DOHH2 (cell line): ENCODE measurements at regions not wholly inside any gene's neighbourhood (a gene's known extent, or its start where the extent isn't known, plus 50 kb on each side); places are given as distances from the start of the nearest gene placed in this dataset.
"Not testable (repeated sequence)": the region's sequence is repeated elsewhere in the genome, so short reads cannot be mapped to it uniquely, and the experiment has no call there.

Experiments
- EZH2phosphoT487 ChIP-seq: fragments of 200-600 bp; sonication (generic); IDR thresholded peaks from 2 replicates; pipeline ENCODE4 v1.6.1; 2017; ENCODE audit warnings: borderline replicate concordance, mild to moderate bottlenecking, antibody characterized with exemption, low read length, moderate library complexity, mixed read lengths
- TF ChIP-seq, protein P1 (sequence below): fragments of 200-600 bp; sonication (generic); IDR thresholded peaks from one replicate; pipeline ENCODE4 v1.5.1; 2014; ENCODE audit warnings: antibody characterized with exemption, mild to moderate bottlenecking, low read depth, low read length; ENCODE audit not compliant: poor library complexity, severe bottlenecking

DNA sequence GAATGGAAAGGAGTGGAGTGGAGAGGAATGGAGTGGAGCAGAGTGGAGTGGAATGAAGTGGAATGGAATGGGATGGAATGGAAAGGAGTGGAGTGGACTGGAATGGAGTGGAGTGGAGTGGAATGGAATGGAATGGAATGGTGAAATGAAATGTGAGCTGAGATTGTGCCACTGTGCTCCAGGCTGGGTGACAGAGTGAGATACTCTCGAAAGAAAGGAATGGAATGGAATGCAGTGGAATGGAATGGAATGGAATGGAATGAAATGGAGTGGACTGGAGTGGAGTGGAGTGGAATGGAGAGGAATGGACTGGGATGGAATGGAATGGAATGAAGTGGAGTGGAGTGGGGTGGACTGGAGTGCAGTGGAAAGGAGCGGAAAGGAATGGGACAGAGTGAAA, 605.2 kb downstream of the TP53TG3F start:
- TF ChIP-seq, protein P1, sequence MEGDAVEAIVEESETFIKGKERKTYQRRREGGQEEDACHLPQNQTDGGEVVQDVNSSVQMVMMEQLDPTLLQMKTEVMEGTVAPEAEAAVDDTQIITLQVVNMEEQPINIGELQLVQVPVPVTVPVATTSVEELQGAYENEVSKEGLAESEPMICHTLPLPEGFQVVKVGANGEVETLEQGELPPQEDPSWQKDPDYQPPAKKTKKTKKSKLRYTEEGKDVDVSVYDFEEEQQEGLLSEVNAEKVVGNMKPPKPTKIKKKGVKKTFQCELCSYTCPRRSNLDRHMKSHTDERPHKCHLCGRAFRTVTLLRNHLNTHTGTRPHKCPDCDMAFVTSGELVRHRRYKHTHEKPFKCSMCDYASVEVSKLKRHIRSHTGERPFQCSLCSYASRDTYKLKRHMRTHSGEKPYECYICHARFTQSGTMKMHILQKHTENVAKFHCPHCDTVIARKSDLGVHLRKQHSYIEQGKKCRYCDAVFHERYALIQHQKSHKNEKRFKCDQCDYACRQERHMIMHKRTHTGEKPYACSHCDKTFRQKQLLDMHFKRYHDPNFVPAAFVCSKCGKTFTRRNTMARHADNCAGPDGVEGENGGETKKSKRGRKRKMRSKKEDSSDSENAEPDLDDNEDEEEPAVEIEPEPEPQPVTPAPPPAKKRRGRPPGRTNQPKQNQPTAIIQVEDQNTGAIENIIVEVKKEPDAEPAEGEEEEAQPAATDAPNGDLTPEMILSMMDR: not testable (repeated sequence)
- TF ChIP-seq EZH2phosphoT487: not testable (repeated sequence)
